Mucosa of descending colon (tissue), 3 donors: ENCODE measurements at regions not wholly inside any gene's neighbourhood (a gene's known extent, or its start where the extent isn't known, plus 50 kb on each side); places are given as distances from the start of the nearest gene placed in this dataset.

Source experiments
- ATAC-seq: fragments of 200-7000 bp; cut with Tn5 transposase; one replicate; pipeline ENCODE4 v1.9.1; 2020; ENCODE audit warnings: mild to moderate bottlenecking, moderate library complexity
- DNase-seq, 3 donors: peaks; one replicate each; pipeline ENCODE4 v3.0.0-alpha.2; 2020
- H3K36me3 ChIP-seq: fragments of 200-600 bp; one replicate; pipeline ENCODE4 v1.8.0; 2021; ENCODE audit warnings: low read depth, mild to moderate bottlenecking
- H3K4me1 ChIP-seq: fragments of 200-600 bp; one replicate; pipeline ENCODE4 v1.8.0; 2021; ENCODE audit warnings: low read depth, mild to moderate bottlenecking
- H3K4me3 ChIP-seq: fragments of 200-600 bp; one replicate; pipeline ENCODE4 v1.8.0; 2021; ENCODE audit warnings: mild to moderate bottlenecking
- H3K9me3 ChIP-seq: fragments of 200-600 bp; one replicate; pipeline ENCODE4 v1.8.0; 2021; ENCODE audit warnings: mild to moderate bottlenecking
- intact Hi-C, 2 donors: fragments of 100-400 bp; cut with DNase I in 1 of 2; cut with micrococcal nuclease in 1 of 2; formaldehyde crosslinking; loops; one replicate each; pipeline versions ENCODE4 v1.11.0 to v1.11.1; 2022; cut with DNase I, micrococcal nuclease
- TF ChIP-seq, protein P1 (sequence below): fragments of 200-600 bp; IDR thresholded peaks from one replicate; pipeline ENCODE4 v1.8.0; 2022; ENCODE audit warnings: antibody characterized with exemption, mild to moderate bottlenecking
- donor health status: DM: no; HTN: no; CAD: no; lungs with moderate emphysema.
- donor health status: DM: no; HTN: no; CAD: no.
- donor health status: DM: no; HTN: yes; CAD: no.

GRCh38 chr10:90162271-90162853, 461.0 kb downstream of the KIF20B start:
- TF ChIP-seq, protein P1, sequence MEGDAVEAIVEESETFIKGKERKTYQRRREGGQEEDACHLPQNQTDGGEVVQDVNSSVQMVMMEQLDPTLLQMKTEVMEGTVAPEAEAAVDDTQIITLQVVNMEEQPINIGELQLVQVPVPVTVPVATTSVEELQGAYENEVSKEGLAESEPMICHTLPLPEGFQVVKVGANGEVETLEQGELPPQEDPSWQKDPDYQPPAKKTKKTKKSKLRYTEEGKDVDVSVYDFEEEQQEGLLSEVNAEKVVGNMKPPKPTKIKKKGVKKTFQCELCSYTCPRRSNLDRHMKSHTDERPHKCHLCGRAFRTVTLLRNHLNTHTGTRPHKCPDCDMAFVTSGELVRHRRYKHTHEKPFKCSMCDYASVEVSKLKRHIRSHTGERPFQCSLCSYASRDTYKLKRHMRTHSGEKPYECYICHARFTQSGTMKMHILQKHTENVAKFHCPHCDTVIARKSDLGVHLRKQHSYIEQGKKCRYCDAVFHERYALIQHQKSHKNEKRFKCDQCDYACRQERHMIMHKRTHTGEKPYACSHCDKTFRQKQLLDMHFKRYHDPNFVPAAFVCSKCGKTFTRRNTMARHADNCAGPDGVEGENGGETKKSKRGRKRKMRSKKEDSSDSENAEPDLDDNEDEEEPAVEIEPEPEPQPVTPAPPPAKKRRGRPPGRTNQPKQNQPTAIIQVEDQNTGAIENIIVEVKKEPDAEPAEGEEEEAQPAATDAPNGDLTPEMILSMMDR: no peak
- H3K9me3 ChIP-seq: no peaks in the 10 kb centered on the region
- intact Hi-C loops: no loop called here

GRCh38 chr10:90167174-90168064, 466.0 kb downstream of the KIF20B start:
- TF ChIP-seq, protein P1: no peak
- Histone ChIP-seq H3K9me3 (no peaks in the 10 kb centered on the region), H3K36me3 (no peaks in the 10 kb centered on the region), H3K4me1 (no peaks in the 10 kb centered on the region), H3K4me3 (no peak overlapping the region)
- intact Hi-C loops: no loop called here
- DNase-seq (no peak), ATAC-seq (no peak)

More at GRCh38 chr10:90162271-90162853, 461.0 kb downstream of the KIF20B start:
- no peaks in the 10 kb centered on the region for H3K36me3 ChIP-seq
- ATAC-seq (no peak), DNase-seq (no peak)
- no peak overlapping the region for H3K4me3 ChIP-seq
- no peaks in the 10 kb centered on the region for H3K4me1 ChIP-seq

DNA sequence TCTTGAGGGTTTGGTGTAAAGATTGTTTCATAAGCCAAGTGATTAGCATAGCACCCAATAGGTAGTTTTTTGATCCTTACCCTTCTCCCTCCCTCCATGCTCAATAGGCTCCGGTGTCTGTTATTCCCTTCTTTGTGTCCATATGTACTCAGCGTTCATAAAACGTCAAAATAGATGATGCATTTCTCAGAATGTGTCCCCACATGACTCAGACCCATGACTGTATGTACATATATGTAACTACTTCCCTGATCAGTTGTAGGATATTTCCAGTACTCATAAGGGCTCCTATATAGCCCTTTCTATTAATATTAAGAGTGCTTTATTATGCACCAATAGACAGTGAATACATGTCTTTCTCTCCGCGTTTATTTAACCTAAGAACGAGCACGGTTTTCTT, 466.9 kb downstream of the KIF20B start:
- TF ChIP-seq, protein P1: no peak
- no peak for ATAC-seq
- H3K9me3 ChIP-seq: no peaks in the 10 kb centered on the region
- no peak for DNase-seq
- H3K36me3 ChIP-seq: no peaks in the 10 kb centered on the region
- no peaks in the 10 kb centered on the region for H3K4me1 ChIP-seq
- intact Hi-C loops: no loop called here
- no peak overlapping the region for H3K4me3 ChIP-seq

DNA sequence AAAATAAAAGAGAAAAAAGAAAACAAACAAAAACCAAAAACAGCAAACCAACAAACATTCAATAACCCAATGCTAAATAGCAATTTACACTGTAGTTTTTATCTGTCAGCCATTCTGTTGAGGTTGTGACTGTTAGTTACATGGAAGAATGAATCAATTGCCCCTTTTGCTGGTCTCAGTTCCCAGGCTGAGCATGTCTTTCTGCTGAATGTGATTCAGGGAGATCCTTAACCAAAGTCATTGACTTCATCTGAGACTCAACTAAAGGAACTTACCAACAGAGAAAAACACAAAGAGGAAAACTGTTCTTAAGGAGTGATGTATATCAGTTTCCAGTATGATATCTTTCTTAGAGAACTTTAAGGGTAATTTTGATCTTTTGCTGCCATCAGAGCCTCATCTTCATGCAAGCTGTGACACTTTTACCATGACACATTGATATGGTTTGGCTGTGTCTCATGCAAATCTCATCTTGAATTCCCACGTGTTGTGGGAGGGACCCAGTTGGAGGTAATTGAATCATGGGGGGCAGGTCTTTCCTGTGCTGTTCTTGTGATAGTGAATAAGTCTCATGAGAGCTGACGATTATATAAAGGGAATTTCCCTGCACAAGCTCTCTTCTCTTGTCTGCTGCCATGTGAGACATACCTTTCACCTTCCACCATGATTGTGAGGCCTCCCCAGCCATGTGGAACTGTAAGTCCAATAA, 469.8 kb downstream of the KIF20B start:
- Histone ChIP-seq H3K9me3 (no peaks in the 10 kb centered on the region), H3K4me3 (no peak overlapping the region), H3K4me1 (no peaks in the 10 kb centered on the region), H3K36me3 (no peaks in the 10 kb centered on the region)
- ATAC-seq (no peak), DNase-seq (no peak)
- TF ChIP-seq, protein P1: no peak
- intact Hi-C loops: no loop called here

DNA sequence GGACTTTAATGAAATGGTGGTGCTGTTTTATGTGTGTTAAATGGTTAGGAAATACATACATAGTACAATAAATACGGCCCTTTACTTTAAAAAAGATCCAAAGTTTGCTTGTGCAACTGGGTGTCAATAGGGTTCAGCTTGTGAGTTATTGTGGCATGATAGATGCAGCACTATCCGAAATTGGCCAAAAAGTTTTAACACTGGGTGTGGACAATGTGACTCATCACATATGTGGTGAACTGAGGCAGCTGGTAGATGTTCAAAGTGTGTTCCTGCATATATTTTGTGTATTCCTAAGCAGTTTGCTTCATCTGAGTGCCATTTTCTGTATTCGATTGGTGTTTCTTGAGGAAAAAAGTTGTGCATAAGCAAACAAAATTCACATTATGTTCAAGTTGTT, 473.1 kb downstream of the KIF20B start:
- H3K4me3 ChIP-seq: no peak overlapping the region
- TF ChIP-seq, protein P1: no peak
- H3K36me3 ChIP-seq: no peaks in the 10 kb centered on the region
- H3K9me3 ChIP-seq: no peaks in the 10 kb centered on the region
- no peak for ATAC-seq
- intact Hi-C loops: no loop called here
- H3K4me1 ChIP-seq: no peaks in the 10 kb centered on the region
- DNase-seq: no peak
